ENCODE measurements at regions not wholly inside any gene's neighbourhood (a gene's known extent, or its start where the extent isn't known, plus 50 kb on each side); places are given as distances from the start of the nearest gene placed in this dataset.

GRCh38 chr6:74161380-74161779 is 465.4 kb downstream of the CD109 start:
- Histone ChIP-seq H3K9me2 (ENCODE audit: insufficient read depth, low read length) (no peaks in the 10 kb centered on the region), H3K9ac (ENCODE audit: low read length) (no peak overlapping the region), H3K4me3 (ENCODE audit: low read length) (no peak overlapping the region), H3K79me2 (replicated peaks; ENCODE audit: insufficient read depth, low read length) (no peaks in the 10 kb centered on the region), H4K20me1 (ENCODE audit: insufficient read depth) (no peaks in the 10 kb centered on the region), H3F3A (ENCODE audit: insufficient read depth, low read length, poor library complexity, severe bottlenecking) (no peaks in the 10 kb centered on the region), H3K9me3 (ENCODE audit: low read length) (no peaks in the 10 kb centered on the region), H2AFZ (ENCODE audit: low read depth, low read length) (no peak overlapping the region), H3K36me3 (ENCODE audit: insufficient read depth, low read length) (no peaks in the 10 kb centered on the region), H3K27me3 (ENCODE audit: insufficient read depth, low read depth, low read length) (no peaks in the 10 kb centered on the region), H3K4me2 (ENCODE audit: low read length) (no peak overlapping the region), H3K27ac (ENCODE audit: low read length) (no peak overlapping the region)
- TF ChIP-seq EZH2 (IDR thresholded peaks at IDR 0.05; ENCODE audit: borderline replicate concordance, insufficient read depth, low read length, poor library complexity, severe bottlenecking) (no peak), MXI1 (conservative IDR thresholded peaks at IDR 0.05; ENCODE audit: poor library complexity, severe bottlenecking) (no peak), POLR2AphosphoS5 (IDR thresholded peaks at IDR 0.05) (no peak), TAF1 (IDR thresholded peaks at IDR 0.05; ENCODE audit: low read depth) (no peak), EP300 (conservative IDR thresholded peaks at IDR 0.05; ENCODE audit: poor library complexity, severe bottlenecking) (no peak), RAD21 (conservative IDR thresholded peaks at IDR 0.05) (no peak), SMC3 (conservative IDR thresholded peaks at IDR 0.05; ENCODE audit: poor library complexity) (no peak), CTCF (IDR thresholded peaks at IDR 0.05; ENCODE audit: poor library complexity, severe bottlenecking) (no peak)
- TF ChIP-seq, protein P1, sequence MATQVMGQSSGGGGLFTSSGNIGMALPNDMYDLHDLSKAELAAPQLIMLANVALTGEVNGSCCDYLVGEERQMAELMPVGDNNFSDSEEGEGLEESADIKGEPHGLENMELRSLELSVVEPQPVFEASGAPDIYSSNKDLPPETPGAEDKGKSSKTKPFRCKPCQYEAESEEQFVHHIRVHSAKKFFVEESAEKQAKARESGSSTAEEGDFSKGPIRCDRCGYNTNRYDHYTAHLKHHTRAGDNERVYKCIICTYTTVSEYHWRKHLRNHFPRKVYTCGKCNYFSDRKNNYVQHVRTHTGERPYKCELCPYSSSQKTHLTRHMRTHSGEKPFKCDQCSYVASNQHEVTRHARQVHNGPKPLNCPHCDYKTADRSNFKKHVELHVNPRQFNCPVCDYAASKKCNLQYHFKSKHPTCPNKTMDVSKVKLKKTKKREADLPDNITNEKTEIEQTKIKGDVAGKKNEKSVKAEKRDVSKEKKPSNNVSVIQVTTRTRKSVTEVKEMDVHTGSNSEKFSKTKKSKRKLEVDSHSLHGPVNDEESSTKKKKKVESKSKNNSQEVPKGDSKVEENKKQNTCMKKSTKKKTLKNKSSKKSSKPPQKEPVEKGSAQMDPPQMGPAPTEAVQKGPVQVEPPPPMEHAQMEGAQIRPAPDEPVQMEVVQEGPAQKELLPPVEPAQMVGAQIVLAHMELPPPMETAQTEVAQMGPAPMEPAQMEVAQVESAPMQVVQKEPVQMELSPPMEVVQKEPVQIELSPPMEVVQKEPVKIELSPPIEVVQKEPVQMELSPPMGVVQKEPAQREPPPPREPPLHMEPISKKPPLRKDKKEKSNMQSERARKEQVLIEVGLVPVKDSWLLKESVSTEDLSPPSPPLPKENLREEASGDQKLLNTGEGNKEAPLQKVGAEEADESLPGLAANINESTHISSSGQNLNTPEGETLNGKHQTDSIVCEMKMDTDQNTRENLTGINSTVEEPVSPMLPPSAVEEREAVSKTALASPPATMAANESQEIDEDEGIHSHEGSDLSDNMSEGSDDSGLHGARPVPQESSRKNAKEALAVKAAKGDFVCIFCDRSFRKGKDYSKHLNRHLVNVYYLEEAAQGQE (IDR thresholded peaks at IDR 0.05; ENCODE audit: borderline replicate concordance) = no peak

DNA sequence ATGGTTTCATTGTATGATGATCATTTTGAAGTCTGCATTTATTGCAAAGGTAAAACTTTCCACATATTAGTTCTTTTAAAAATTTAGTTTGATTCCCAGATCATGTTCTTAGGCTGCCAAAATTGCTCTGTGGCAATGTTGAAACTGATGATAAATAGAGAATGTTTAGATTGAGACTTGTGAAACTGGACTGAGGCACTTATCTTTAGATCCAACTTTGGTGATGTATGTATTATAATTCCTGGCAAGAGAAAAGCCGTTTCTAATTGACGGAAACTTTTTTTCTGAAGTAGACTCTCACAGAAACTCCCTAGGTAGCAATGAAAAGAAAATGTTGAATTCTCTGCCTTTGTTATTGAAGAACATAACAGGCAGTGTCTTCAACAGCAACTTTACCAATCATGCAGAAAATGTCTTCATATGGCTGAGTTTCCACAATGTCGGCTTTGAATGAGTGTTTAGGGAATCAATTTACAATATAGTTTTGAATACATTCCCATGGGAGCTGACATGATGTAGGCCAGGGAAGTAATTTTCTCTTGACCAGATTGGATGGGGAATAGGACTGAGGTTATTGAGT is 456.2 kb downstream of the CD109 start:
- Histone ChIP-seq H3K27ac (ENCODE audit: low read length) (no peak overlapping the region), H3K79me2 (replicated peaks; ENCODE audit: insufficient read depth, low read length) (no peaks in the 10 kb centered on the region), H3F3A (ENCODE audit: insufficient read depth, low read length, poor library complexity, severe bottlenecking) (no peaks in the 10 kb centered on the region), H3K36me3 (ENCODE audit: insufficient read depth, low read length) (no peaks in the 10 kb centered on the region), H3K9ac (ENCODE audit: low read length) (no peak overlapping the region), H2AFZ (ENCODE audit: low read depth, low read length) (no peak overlapping the region), H3K4me3 (ENCODE audit: low read length) (no peak overlapping the region), H3K9me3 (ENCODE audit: low read length) (no peaks in the 10 kb centered on the region), H3K9me2 (ENCODE audit: insufficient read depth, low read length) (no peaks in the 10 kb centered on the region), H3K4me2 (ENCODE audit: low read length) (no peak overlapping the region), H4K20me1 (ENCODE audit: insufficient read depth) (no peaks in the 10 kb centered on the region), H3K27me3 (ENCODE audit: insufficient read depth, low read depth, low read length) (no peaks in the 10 kb centered on the region)
- TF ChIP-seq, protein P1 (IDR thresholded peaks at IDR 0.05; ENCODE audit: borderline replicate concordance) = no peak
- TF ChIP-seq SMC3 (conservative IDR thresholded peaks at IDR 0.05; ENCODE audit: poor library complexity) (no peak), MXI1 (conservative IDR thresholded peaks at IDR 0.05; ENCODE audit: poor library complexity, severe bottlenecking) (no peak), EP300 (conservative IDR thresholded peaks at IDR 0.05; ENCODE audit: poor library complexity, severe bottlenecking) (no peak), RAD21 (conservative IDR thresholded peaks at IDR 0.05) (no peak), POLR2AphosphoS5 (IDR thresholded peaks at IDR 0.05) (no peak), CTCF (IDR thresholded peaks at IDR 0.05; ENCODE audit: poor library complexity, severe bottlenecking) (no peak), EZH2 (IDR thresholded peaks at IDR 0.05; ENCODE audit: borderline replicate concordance, insufficient read depth, low read length, poor library complexity, severe bottlenecking) (no peak), TAF1 (IDR thresholded peaks at IDR 0.05; ENCODE audit: low read depth) (no peak)

All from neural cell (in vitro differentiated cells).